ENCODE measurements at regions not wholly inside any gene's neighbourhood (a gene's known extent, or its start where the extent isn't known, plus 50 kb on each side); places are given as distances from the start of the nearest gene placed in this dataset.

DNA sequence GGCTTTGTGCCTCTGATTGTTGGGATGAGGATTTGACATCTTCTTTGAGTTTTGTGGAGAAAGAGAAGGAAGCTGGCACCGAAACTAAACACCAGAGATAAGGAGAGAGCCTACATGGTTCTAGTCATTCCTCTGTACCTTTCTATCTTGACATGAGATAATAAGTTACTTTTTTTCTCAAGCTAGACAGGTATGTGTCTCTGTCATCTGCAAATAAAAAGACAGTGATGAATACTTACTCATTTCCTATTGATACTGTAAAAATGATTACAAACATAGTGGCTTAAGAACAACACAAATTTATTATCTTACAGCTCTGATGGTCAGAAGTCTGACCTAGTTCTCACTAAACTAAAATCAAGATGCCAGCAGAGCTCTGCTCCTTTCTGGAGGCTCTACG is 1391.2 kb downstream of the STIM2 start:
- in situ Hi-C loops (cut with HindIII; ENCODE audit: low pct_unique_long_range_greater_than_20kb, low sequenced_read_pairs) (no loop called here), intact Hi-C loops (cut with micrococcal nuclease; ENCODE audit: unreplicated experiment) (no loop called here)
- Histone ChIP-seq H3K9me3 (ENCODE audit: control insufficient read depth, insufficient read depth, low read depth, low read length) (no peaks in the 10 kb centered on the region), H3K27me3 (ENCODE audit: control insufficient read depth, insufficient read depth, low read length) (no peaks in the 10 kb centered on the region), H3K4me3 (ENCODE audit: low read depth in 2 of 2, low read length in 2 of 2) (no peak overlapping the region), H3K36me3 (ENCODE audit: control insufficient read depth, insufficient read depth, low read length) (no peaks in the 10 kb centered on the region), H3K4me1 (ENCODE audit: control insufficient read depth, insufficient read depth, low read length) (no peaks in the 10 kb centered on the region), H3K27ac (ENCODE audit: low read length) (no peak overlapping the region)
- POLR2A ChIA-PET, result no interaction called here
- DNase-seq (ENCODE audit: low read depth, low spot score) (no peak), ATAC-seq (no peak)
- no peak for TF ChIP-seq TCF7L2 (IDR thresholded peaks at IDR 0.05; ENCODE audit: low read depth, low read length)
- no peak for TF ChIP-seq POLR2AphosphoS5 (IDR thresholded peaks at IDR 0.05; ENCODE audit: low read depth, low read length)
- TF ChIP-seq, protein P1, sequence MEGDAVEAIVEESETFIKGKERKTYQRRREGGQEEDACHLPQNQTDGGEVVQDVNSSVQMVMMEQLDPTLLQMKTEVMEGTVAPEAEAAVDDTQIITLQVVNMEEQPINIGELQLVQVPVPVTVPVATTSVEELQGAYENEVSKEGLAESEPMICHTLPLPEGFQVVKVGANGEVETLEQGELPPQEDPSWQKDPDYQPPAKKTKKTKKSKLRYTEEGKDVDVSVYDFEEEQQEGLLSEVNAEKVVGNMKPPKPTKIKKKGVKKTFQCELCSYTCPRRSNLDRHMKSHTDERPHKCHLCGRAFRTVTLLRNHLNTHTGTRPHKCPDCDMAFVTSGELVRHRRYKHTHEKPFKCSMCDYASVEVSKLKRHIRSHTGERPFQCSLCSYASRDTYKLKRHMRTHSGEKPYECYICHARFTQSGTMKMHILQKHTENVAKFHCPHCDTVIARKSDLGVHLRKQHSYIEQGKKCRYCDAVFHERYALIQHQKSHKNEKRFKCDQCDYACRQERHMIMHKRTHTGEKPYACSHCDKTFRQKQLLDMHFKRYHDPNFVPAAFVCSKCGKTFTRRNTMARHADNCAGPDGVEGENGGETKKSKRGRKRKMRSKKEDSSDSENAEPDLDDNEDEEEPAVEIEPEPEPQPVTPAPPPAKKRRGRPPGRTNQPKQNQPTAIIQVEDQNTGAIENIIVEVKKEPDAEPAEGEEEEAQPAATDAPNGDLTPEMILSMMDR (IDR thresholded peaks at IDR 0.05), result no peak
- TF ChIP-seq SIN3A (IDR thresholded peaks at IDR 0.05; ENCODE audit: borderline replicate concordance, insufficient read depth, low read depth, low read length), result no peak
- TF ChIP-seq, protein P2, sequence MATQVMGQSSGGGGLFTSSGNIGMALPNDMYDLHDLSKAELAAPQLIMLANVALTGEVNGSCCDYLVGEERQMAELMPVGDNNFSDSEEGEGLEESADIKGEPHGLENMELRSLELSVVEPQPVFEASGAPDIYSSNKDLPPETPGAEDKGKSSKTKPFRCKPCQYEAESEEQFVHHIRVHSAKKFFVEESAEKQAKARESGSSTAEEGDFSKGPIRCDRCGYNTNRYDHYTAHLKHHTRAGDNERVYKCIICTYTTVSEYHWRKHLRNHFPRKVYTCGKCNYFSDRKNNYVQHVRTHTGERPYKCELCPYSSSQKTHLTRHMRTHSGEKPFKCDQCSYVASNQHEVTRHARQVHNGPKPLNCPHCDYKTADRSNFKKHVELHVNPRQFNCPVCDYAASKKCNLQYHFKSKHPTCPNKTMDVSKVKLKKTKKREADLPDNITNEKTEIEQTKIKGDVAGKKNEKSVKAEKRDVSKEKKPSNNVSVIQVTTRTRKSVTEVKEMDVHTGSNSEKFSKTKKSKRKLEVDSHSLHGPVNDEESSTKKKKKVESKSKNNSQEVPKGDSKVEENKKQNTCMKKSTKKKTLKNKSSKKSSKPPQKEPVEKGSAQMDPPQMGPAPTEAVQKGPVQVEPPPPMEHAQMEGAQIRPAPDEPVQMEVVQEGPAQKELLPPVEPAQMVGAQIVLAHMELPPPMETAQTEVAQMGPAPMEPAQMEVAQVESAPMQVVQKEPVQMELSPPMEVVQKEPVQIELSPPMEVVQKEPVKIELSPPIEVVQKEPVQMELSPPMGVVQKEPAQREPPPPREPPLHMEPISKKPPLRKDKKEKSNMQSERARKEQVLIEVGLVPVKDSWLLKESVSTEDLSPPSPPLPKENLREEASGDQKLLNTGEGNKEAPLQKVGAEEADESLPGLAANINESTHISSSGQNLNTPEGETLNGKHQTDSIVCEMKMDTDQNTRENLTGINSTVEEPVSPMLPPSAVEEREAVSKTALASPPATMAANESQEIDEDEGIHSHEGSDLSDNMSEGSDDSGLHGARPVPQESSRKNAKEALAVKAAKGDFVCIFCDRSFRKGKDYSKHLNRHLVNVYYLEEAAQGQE (IDR thresholded peaks at IDR 0.05; ENCODE audit: insufficient read depth in 1 of 2, low read depth in 2 of 2, low read length in 1 of 2), result no peak
- CTCF ChIA-PET, result no interaction called here
- BruUV-seq (replicated peaks), result no TSS peak

DNA sequence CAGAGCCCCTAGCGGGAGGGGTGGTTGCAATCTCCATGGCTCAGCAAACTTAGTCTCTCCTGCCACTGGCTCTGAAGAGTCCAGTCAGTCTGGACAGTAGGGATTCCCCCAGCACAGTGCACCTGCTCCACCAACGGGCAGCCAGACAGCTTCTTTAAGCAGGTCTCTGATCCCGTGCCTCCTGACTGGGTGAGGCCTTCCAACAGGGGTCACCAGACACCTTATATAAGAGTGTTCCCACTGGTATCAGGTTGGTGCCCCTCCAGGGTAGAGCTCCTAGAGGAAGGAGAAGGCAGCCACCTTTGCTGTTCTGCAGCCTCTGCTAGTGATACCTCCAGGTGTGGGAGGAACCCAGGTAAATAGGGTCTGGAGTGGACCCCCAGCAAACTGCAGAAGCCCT is 1393.4 kb downstream of the STIM2 start:
- CTCF ChIA-PET, result no interaction called here
- Histone ChIP-seq H3K27me3 (ENCODE audit: control insufficient read depth, insufficient read depth, low read length) (no peaks in the 10 kb centered on the region), H3K4me3 (ENCODE audit: low read depth in 2 of 2, low read length in 2 of 2) (no peak overlapping the region), H3K36me3 (ENCODE audit: control insufficient read depth, insufficient read depth, low read length) (no peaks in the 10 kb centered on the region), H3K4me1 (ENCODE audit: control insufficient read depth, insufficient read depth, low read length) (no peaks in the 10 kb centered on the region), H3K9me3 (ENCODE audit: control insufficient read depth, insufficient read depth, low read depth, low read length) (no peaks in the 10 kb centered on the region), H3K27ac (ENCODE audit: low read length) (no peak overlapping the region)
- no peak for DNase-seq (ENCODE audit: low read depth, low spot score)
- no peak for ATAC-seq
- BruUV-seq (replicated peaks), result no TSS peak
- POLR2A ChIA-PET, result no interaction called here
- TF ChIP-seq SIN3A (IDR thresholded peaks at IDR 0.05; ENCODE audit: borderline replicate concordance, insufficient read depth, low read depth, low read length) (no peak), TCF7L2 (IDR thresholded peaks at IDR 0.05; ENCODE audit: low read depth, low read length) (no peak), POLR2AphosphoS5 (IDR thresholded peaks at IDR 0.05; ENCODE audit: low read depth, low read length) (no peak)
- TF ChIP-seq, protein P2 (IDR thresholded peaks at IDR 0.05; ENCODE audit: insufficient read depth in 1 of 2, low read depth in 2 of 2, low read length in 1 of 2), result no peak
- TF ChIP-seq, protein P1 (IDR thresholded peaks at IDR 0.05), result no peak
- intact Hi-C loops (cut with micrococcal nuclease; ENCODE audit: unreplicated experiment), result no loop called here
- in situ Hi-C loops (cut with HindIII; ENCODE audit: low pct_unique_long_range_greater_than_20kb, low sequenced_read_pairs), result no loop called here

Data from Panc1 (cell line).